ACC112 (cell line): ENCODE measurements at regions not wholly inside any gene's neighbourhood (a gene's known extent, or its start where the extent isn't known, plus 50 kb on each side); places are given as distances from the start of the nearest gene placed in this dataset.

Experiments
- H2AFZ ChIP-seq: fragments of 200-600 bp; sonication (generic); one replicate; pipeline ENCODE4 v1.6.0; 2017; ENCODE audit warnings: antibody characterized with exemption, low read length; ENCODE audit not compliant: unreplicated experiment
- H3K27ac ChIP-seq: fragments of 200-600 bp; sonication (generic); 2 replicates; pipeline ENCODE4 v1.5.1; 2014; ENCODE audit warnings: low read depth, mild to moderate bottlenecking, antibody characterized with exemption, low read length, moderate library complexity
- H3K27me3 ChIP-seq: fragments of 200-600 bp; sonication (generic); 2 replicates; pipeline ENCODE4 v1.6.1; 2014; ENCODE audit warnings: mild to moderate bottlenecking, antibody characterized with exemption, low read length, moderate library complexity, mixed read lengths; ENCODE audit not compliant: insufficient read depth
- H3K36me3 ChIP-seq: fragments of 200-600 bp; sonication (generic); 2 replicates; pipeline ENCODE4 v1.6.1; 2016; ENCODE audit warnings: mild to moderate bottlenecking, antibody characterized with exemption, low read length, moderate library complexity, mixed read lengths; ENCODE audit not compliant: insufficient read depth
- H3K4me1 ChIP-seq: fragments of 200-600 bp; sonication (generic); one replicate; pipeline ENCODE4 v1.6.1; 2016; ENCODE audit warnings: low read length, mixed read lengths; ENCODE audit not compliant: insufficient read depth, unreplicated experiment, control insufficient read depth
- H3K4me3 ChIP-seq: fragments of 200-600 bp; sonication (generic); 2 replicates; pipeline ENCODE4 v1.5.1; 2014; ENCODE audit warnings: mild to moderate bottlenecking, low read depth, low read length
- H3K79me2 ChIP-seq: fragments of 200-600 bp; sonication (generic); one replicate; pipeline ENCODE4 v1.6.0; 2016; ENCODE audit warnings: low read length; ENCODE audit not compliant: control insufficient read depth, unreplicated experiment, insufficient read depth

DNA sequence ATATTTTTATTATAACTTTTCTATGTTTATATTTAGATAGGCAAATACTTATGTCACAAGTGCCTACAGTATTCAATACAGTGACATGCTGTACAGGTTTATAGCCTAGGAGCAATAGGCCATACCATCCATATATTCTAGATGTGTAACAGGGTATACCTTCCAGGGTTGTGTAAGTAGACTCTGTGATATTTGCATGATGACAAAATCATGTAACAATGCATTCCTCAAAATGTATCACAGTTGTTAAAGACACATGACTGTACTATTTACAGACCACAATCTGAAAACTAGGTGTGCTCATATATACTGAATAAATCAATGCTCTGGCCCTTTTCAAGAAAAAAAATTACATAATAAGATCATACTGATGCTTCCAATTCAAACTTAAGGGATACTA lies 433.2 kb upstream of the RGPD4 start:
- H2AFZ ChIP-seq, result no peak overlapping the region

DNA sequence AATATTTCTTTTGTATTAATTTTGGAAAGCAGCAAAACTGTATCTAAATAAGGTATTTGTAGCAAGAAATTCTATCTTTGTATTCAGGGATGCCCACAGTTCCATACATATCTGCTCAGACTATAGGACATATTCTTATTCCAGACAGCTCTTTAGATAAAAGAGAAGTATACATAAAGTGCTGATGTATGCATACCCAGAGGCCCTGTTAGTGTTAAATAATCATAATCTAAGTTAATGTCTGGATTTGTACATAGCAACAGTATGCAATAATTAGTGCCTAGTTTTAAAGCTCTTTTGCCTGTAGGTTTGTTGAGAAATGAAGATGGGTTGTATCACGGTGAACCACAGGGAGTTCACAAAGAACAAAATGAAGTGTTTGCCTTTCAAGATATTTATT lies 428.0 kb upstream of the RGPD4 start:
- H3K4me3 ChIP-seq, result no peak overlapping the region
- H3K36me3 ChIP-seq, result no peaks in the 10 kb centered on the region
- no peaks in the 10 kb centered on the region for H3K27me3 ChIP-seq
- no peak overlapping the region for H2AFZ ChIP-seq
- H3K4me1 ChIP-seq, result no peaks in the 10 kb centered on the region
- no peak overlapping the region for H3K27ac ChIP-seq
- no peaks in the 10 kb centered on the region for H3K79me2 ChIP-seq

More for the DNA sequence above, 433.2 kb upstream of the RGPD4 start:
- H3K79me2 ChIP-seq, result no peaks in the 10 kb centered on the region
- H3K27ac ChIP-seq, result no peak overlapping the region
- no peaks in the 10 kb centered on the region for H3K27me3 ChIP-seq
- no peaks in the 10 kb centered on the region for H3K36me3 ChIP-seq
- no peak overlapping the region for H3K4me3 ChIP-seq
- H3K4me1 ChIP-seq, result no peaks in the 10 kb centered on the region

- no peak overlapping the region for H2AFZ ChIP-seq
- no peaks in the 10 kb centered on the region for H3K4me1 ChIP-seq
- H3K79me2 ChIP-seq, result no peaks in the 10 kb centered on the region
- no peaks in the 10 kb centered on the region for H3K36me3 ChIP-seq
- H3K27ac ChIP-seq, result no peak overlapping the region
- no peaks in the 10 kb centered on the region for H3K27me3 ChIP-seq
- H3K4me3 ChIP-seq, result no peak overlapping the region
These were observed 424.4 kb upstream of the RGPD4 start for GRCh38 chr2:107402330-107402729.

GRCh38 chr2:107405261-107405660 lies 421.4 kb upstream of the RGPD4 start:
- Histone ChIP-seq H3K27ac (no peak overlapping the region), H3K27me3 (no peaks in the 10 kb centered on the region), H3K4me3 (no peak overlapping the region), H2AFZ (no peak overlapping the region), H3K36me3 (no peaks in the 10 kb centered on the region), H3K4me1 (no peaks in the 10 kb centered on the region), H3K79me2 (no peaks in the 10 kb centered on the region)

DNA sequence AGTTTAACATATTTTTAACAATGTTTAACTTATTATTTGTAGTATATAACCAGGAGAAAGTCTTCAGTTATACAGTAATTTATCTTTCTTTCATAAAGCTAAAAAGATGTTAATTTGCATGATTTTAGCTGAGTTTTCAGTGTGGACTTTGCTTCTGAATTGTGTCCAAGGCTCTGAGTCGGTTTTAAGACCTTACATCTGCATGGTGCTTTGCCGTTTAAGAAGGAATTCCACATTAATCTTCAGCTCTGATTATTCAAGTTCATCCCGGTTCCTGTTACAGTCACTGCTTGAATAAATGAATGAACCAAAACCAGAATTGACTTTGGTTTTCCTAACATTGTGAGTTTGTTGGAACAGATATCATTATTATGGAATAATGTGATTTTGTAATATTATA lies 419.7 kb upstream of the RGPD4 start:
- Histone ChIP-seq H3K36me3 (no peaks in the 10 kb centered on the region), H3K4me1 (peaks cover 4% of the 10 kb centered on the region), H3K27me3 (no peaks in the 10 kb centered on the region), H3K4me3 (no peak overlapping the region), H3K79me2 (no peaks in the 10 kb centered on the region), H2AFZ (no peak overlapping the region), H3K27ac (no peak overlapping the region)

- H3K79me2 ChIP-seq, result no peaks in the 10 kb centered on the region
- H2AFZ ChIP-seq, result no peak overlapping the region
- peaks cover 6% of the 10 kb centered on the region for H3K4me1 ChIP-seq
- H3K4me3 ChIP-seq, result no peak overlapping the region
- no peak overlapping the region for H3K27ac ChIP-seq
- H3K36me3 ChIP-seq, result no peaks in the 10 kb centered on the region
- H3K27me3 ChIP-seq, result no peaks in the 10 kb centered on the region
These were observed 418.7 kb upstream of the RGPD4 start for GRCh38 chr2:107407974-107408373.

DNA sequence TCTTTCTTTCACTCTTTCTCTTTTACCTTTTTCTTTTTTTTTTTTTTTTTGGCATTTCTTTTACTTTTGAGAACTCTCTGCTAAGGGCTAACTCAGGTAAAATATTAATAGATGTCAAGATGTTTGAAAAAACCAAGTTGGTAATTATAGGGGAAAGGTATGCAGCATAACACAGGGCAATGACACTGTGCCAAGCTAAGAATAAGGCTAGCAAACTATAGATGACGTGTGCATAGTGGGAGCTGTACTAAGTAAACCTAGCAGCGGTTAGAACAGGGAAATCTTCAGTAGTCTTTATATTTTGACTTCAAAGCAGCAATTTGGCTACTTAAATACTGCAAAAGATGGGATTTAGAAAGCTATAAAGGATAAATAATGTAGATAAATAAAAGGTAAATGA lies 415.4 kb upstream of the RGPD4 start:
- Histone ChIP-seq H3K4me1 (peaks cover 6% of the 10 kb centered on the region), H3K4me3 (no peak overlapping the region), H3K79me2 (no peaks in the 10 kb centered on the region), H3K27me3 (no peaks in the 10 kb centered on the region), H3K27ac (no peak overlapping the region), H3K36me3 (no peaks in the 10 kb centered on the region), H2AFZ (no peak overlapping the region)

DNA sequence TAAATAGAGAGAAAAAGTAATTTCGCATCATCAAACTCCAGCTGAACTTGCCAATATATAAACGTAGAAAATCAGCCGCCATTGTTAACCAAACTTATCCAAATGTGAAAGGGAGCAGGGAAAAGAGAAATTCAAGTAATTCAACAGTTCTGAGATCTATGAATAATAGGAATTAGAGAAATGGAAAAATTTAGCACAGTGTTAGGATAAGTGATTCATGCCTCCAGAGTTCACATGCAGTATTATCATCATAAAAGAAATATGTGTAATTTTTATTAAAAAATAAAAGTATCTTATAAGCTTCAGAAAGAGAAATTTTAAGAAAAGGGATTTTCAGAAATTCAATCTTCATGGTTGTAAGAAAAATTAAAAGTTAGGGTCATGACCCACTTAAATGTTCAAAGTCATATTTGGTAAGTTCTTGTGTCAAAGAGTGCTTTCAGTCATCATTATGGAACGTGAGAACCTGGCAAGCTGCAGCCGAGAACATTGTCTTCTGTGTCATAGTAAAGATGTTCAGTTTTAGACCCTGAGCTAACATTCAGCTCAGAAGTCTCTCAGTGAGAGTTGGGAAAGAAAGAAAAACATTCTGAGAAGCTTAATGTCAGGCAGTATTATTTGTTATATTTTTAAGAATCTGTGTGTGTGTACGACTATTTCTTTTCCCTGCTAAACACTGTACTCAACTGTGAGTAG lies 414.3 kb upstream of the RGPD4 start:
- H2AFZ ChIP-seq, result no peak overlapping the region
- H3K27me3 ChIP-seq, result no peaks in the 10 kb centered on the region
- no peaks in the 10 kb centered on the region for H3K36me3 ChIP-seq
- H3K27ac ChIP-seq, result peak overlapping the region; percentile 87
- no peaks in the 10 kb centered on the region for H3K79me2 ChIP-seq
- peaks cover 6% of the 10 kb centered on the region for H3K4me1 ChIP-seq
- peak overlapping the region; percentile 21; the same call in 1 of the 2 replicates for H3K4me3 ChIP-seq

DNA sequence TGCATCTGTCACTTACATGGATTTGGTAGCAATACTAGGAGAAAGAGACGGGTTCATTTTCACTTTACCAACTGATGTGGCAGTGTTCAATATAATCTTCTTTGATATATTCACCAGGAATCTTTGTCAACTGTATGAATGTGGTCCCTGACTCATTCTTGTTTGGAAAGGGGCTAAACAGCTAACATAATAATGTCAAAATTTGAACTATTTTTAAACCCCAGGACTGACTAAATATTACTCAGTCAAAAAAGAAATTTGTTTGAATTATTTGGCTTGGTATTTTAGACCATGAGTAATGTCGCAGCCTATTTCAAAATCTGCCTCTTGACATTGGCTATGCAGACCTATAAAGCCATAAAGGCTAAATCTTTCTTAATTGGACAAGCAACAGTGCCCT lies 413.7 kb upstream of the RGPD4 start:
- H3K27ac ChIP-seq, result peak overlapping the region; percentile 87
- no peaks in the 10 kb centered on the region for H3K36me3 ChIP-seq
- H3K27me3 ChIP-seq, result no peaks in the 10 kb centered on the region
- peaks cover 6% of the 10 kb centered on the region for H3K4me1 ChIP-seq
- H3K4me3 ChIP-seq, result peak overlapping the region; percentile 21; the same call in 1 of the 2 replicates
- H3K79me2 ChIP-seq, result no peaks in the 10 kb centered on the region
- H2AFZ ChIP-seq, result no peak overlapping the region

DNA sequence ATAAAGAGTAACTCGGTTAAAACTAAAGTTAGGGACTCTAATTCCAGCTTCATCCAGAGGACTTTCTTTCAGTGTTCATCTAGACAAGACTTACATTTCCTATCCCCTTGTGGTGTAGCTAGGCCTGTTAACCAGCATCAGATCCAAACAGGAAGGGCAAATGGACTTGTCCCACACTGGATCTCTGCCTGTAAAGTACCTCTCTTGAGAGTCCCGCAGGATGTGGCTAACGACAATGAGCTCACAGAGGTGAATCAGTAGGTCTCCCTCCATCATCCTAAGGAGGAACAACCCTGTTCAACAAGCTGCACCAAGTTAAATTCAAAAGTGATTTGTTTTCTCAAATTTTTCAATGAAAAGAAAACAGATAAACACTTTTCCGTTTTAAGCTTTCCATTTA lies 412.3 kb upstream of the RGPD4 start:
- H3K27me3 ChIP-seq, result no peaks in the 10 kb centered on the region
- no peak overlapping the region for H3K4me3 ChIP-seq
- no peaks in the 10 kb centered on the region for H3K36me3 ChIP-seq
- H3K27ac ChIP-seq, result no peak overlapping the region
- H3K79me2 ChIP-seq, result no peaks in the 10 kb centered on the region
- peak overlapping the region; percentile 4 for H2AFZ ChIP-seq
- peaks cover 6% of the 10 kb centered on the region for H3K4me1 ChIP-seq

DNA sequence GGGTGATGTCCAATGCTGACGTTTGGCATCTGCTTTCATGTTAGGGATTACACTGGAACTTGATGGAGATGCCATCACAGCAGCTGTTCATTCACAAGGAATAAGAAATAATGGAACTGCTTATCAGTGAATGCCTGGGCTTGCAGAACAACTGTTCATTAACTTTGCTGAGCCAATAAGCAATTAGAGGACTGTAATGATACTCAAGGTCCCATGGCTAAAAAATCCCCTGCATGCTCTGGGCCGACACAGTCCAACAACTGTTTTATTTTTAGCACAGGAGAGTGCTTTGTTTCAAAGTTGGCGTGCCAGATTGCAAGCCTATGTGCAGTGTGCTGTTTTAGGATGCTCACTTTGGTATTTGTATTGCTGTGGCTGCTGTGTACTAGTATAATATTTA lies 408.0 kb upstream of the RGPD4 start:
- Histone ChIP-seq H3K4me1 (no peaks in the 10 kb centered on the region), H3K27ac (no peak overlapping the region), H3K4me3 (no peak overlapping the region), H3K27me3 (no peaks in the 10 kb centered on the region), H3K36me3 (no peaks in the 10 kb centered on the region), H2AFZ (no peak overlapping the region), H3K79me2 (no peaks in the 10 kb centered on the region)
